HUES6 (cell line): ENCODE measurements at regions not wholly inside any gene's neighbourhood (a gene's known extent, or its start where the extent isn't known, plus 50 kb on each side); places are given as distances from the start of the nearest gene placed in this dataset.
"Not testable (repeated sequence)": the region's sequence is repeated elsewhere in the genome, so short reads cannot be mapped to it uniquely, and the experiment has no call there.

ENCODE experiments used
- H3K27ac ChIP-seq: 2 replicates; pipeline ENCODE4 v1.7.0; 2013; ENCODE audit warnings: low read depth, mild to moderate bottlenecking, low read length, inconsistent platforms
- H3K27me3 ChIP-seq: 2 replicates; pipeline ENCODE4 v1.6.1; 2013; ENCODE audit warnings: low read length; ENCODE audit not compliant: control insufficient read depth, insufficient read depth
- H3K36me3 ChIP-seq: 2 replicates; pipeline ENCODE4 v1.6.1; 2013; ENCODE audit warnings: low read length; ENCODE audit not compliant: control insufficient read depth, insufficient read depth
- H3K4me1 ChIP-seq: 2 replicates; pipeline ENCODE4 v1.6.1; 2013; ENCODE audit warnings: low read length; ENCODE audit not compliant: control insufficient read depth, insufficient read depth
- H3K4me3 ChIP-seq: 2 replicates; pipeline ENCODE4 v1.5.1; 2013; ENCODE audit warnings: low read depth, low read length
- H3K9ac ChIP-seq: one replicate; pipeline ENCODE4 v1.6.1; 2013; ENCODE audit warnings: mild to moderate bottlenecking, low read length
- H3K9me3 ChIP-seq: 2 replicates; pipeline ENCODE4 v1.6.1; 2013; ENCODE audit warnings: low read depth, low read length; ENCODE audit not compliant: control insufficient read depth, insufficient read depth

DNA sequence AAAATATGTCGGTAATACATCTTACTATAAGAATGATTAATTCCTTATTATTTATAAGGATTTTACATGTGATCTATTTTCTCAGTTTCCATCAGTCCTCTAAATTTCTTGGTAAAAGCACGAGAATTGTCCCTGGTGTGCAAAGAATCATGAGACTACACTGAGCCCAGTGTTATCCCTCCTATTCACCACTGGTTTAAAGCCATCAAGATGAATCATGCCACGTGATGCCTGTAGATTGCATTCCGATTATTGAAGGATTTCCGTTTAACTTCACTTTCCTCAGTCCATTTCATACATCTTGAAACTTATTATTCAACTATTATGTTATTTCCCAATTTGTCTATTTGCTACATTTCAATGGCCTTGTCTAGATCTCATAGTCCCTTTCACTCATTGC, 601.9 kb downstream of the GALC start:
- Histone ChIP-seq H3K9ac (no peak overlapping the region), H3K36me3 (no peaks in the 10 kb centered on the region), H3K4me1 (no peaks in the 10 kb centered on the region), H3K27me3 (no peaks in the 10 kb centered on the region), H3K4me3 (no peak overlapping the region), H3K9me3 (no peaks in the 10 kb centered on the region), H3K27ac (no peak overlapping the region)

DNA sequence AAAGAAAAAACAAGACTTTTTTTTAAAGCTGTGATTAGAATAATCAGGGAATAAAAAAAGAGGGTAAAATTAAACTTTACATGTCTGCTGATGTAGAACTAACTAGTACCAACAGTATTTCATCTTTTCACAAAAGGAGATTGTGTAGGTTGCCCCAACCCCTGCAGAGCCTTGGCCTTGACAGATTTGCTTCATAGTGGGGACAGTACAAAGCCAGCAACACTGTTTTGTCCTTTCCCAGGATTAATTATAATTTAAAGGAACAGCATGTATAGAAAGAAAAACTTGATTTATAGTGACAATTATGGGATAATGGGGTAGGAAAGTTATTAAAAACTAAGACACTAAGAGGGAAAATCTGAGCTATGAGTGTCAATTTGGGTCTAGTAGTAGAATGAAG, 604.0 kb downstream of the GALC start:
- H3K4me3 ChIP-seq: no peak overlapping the region
- no peak overlapping the region for H3K9ac ChIP-seq
- H3K27me3 ChIP-seq: no peaks in the 10 kb centered on the region
- H3K27ac ChIP-seq: no peak overlapping the region
- no peaks in the 10 kb centered on the region for H3K9me3 ChIP-seq
- no peaks in the 10 kb centered on the region for H3K4me1 ChIP-seq
- no peaks in the 10 kb centered on the region for H3K36me3 ChIP-seq

DNA sequence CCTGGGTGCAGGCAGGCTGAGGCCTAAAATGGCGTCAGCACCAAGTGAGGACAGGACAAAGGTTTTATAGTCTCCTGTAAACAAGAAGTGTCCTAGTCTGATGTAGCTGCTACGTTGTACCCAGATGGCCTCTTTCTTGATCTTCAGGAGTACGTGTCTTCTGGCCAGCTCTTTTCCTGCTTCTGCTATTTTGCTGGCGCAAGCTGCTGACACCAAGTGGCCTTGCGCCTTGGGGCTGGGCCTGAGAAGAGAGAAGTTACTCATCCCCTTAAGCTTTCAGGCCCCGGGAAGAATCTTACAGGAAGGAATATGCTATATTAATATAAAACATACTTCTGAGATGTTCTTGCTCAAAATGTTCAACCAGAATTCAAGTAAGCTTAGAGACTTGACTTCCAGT, 605.2 kb downstream of the GALC start:
- no peak overlapping the region for H3K27ac ChIP-seq
- H3K4me1 ChIP-seq: no peaks in the 10 kb centered on the region
- no peaks in the 10 kb centered on the region for H3K27me3 ChIP-seq
- no peak overlapping the region for H3K4me3 ChIP-seq
- H3K9ac ChIP-seq: no peak overlapping the region
- H3K36me3 ChIP-seq: no peaks in the 10 kb centered on the region
- no peaks in the 10 kb centered on the region; the same call in 1 of the 2 replicates for H3K9me3 ChIP-seq

DNA sequence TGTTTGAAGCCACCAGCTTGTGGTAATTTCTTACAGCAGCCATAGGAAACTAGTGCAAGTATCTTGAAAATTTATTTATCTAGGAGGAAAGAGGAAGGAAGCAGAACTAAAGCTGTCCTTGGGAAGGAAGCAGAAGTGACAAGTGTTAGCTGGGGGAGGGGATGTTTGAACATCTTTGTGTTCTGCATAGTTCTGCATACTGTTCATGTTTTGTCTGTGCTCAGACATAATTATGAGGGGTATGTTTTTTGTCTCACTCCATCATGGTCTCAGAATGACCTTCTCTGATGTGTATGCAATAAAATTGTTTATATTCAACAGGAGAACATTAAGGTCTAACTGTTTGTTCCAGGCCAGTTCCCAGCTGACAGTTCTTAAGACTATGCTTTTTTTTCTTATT, 606.5 kb downstream of the GALC start:
- no peak overlapping the region for H3K9ac ChIP-seq

DNA sequence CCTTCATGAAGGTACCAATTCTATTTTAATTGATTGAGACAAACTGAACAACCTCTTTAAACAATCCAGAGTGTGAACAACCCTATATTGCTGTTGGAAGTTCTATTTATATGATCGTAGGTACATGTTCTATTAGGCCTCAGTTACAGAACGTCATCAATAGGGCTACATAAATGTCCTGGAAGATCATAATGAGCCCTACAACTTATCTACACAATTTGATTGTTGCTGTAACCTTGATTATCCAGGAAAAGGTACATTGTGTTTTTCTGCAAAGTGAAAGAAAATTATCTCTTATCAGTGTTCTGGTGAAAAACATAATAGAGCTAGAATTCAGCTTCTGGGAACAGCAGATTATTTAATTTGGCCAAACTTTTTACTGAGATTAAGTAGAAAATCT, 612.9 kb downstream of the GALC start:
- Histone ChIP-seq H3K9me3 (peaks cover 3% of the 10 kb centered on the region; the same call in 1 of the 2 replicates), H3K27ac (no peak overlapping the region), H3K36me3 (no peaks in the 10 kb centered on the region), H3K4me1 (no peaks in the 10 kb centered on the region), H3K4me3 (no peak overlapping the region), H3K27me3 (no peaks in the 10 kb centered on the region), H3K9ac (no peak overlapping the region)

More for the DNA sequence above, 606.5 kb downstream of the GALC start:
- H3K9me3 ChIP-seq: peaks cover 3% of the 10 kb centered on the region; the same call in 1 of the 2 replicates
- no peaks in the 10 kb centered on the region for H3K4me1 ChIP-seq
- H3K4me3 ChIP-seq: no peak overlapping the region
- H3K27ac ChIP-seq: no peak overlapping the region
- no peaks in the 10 kb centered on the region for H3K36me3 ChIP-seq
- H3K27me3 ChIP-seq: no peaks in the 10 kb centered on the region

DNA sequence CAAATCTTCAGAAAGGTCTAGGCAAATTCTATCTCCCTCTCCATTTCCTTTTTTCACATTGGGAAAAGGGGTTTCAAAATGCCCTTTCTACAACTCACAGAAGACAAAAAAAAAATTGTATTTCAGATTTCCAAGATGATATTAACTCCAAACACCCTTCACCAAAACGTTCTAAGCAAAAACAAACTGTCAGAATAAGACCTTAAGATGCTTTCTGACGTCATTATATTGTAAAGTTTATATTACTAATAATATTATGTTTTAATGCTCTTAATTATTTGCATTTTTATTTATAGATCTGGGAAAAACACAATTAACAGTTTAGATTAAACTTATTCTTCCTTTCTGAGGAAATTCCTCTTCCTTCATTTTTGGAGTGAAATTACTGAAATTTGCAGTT, 624.2 kb downstream of the GALC start:
- Histone ChIP-seq H3K4me1 (no peaks in the 10 kb centered on the region), H3K4me3 (no peak overlapping the region), H3K27ac (no peak overlapping the region), H3K9me3 (no peaks in the 10 kb centered on the region), H3K9ac (no peak overlapping the region), H3K36me3 (no peaks in the 10 kb centered on the region), H3K27me3 (no peaks in the 10 kb centered on the region)

DNA sequence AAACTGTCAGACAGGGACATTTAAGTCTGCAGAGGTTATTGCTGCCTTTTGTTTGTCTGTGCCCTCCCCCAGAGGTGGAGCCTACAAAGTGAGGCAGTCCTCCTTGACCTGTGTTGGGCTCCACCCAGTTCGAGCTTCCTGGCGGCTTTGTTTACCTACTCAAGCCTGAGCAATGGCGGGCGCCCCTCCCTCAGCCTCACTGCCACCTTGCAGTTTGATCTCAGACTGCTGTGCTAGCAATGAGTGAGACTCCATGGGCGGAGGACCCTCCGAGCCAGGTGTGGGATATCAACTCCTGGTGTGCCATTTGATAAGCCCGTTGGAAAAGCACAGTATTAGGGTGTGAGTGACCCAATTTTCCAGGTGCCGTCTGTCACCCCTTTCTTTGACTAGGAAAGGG, 632.7 kb downstream of the GALC start:
- H3K9me3 ChIP-seq, H3K9ac ChIP-seq, H3K27ac ChIP-seq, H3K4me1 ChIP-seq, H3K36me3 ChIP-seq, H3K27me3 ChIP-seq, H3K4me3 ChIP-seq: not testable (repeated sequence)

DNA sequence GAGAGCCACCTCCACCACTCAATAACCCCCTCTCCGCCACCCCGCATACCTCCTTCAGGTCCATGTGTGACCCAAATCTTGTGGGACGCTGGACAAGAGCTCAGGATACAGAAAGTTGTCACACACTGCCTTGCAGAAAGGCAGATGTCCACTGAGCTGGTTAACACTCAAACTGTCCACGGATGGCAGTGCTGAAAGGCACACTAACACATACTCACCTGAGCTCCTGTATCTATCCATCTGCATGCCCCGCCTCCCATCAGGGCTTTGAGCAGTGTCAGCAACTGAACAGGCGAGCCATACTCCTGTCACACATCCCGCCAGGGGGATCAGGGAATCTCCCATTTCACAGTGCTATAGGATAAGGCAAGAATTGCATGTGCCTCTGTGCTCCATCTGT, 642.0 kb downstream of the GALC start:
- no peaks in the 10 kb centered on the region for H3K4me1 ChIP-seq
- no peak overlapping the region for H3K4me3 ChIP-seq
- no peaks in the 10 kb centered on the region for H3K36me3 ChIP-seq
- H3K9ac ChIP-seq: no peak overlapping the region
- no peaks in the 10 kb centered on the region for H3K27me3 ChIP-seq
- H3K27ac ChIP-seq: no peak overlapping the region
- H3K9me3 ChIP-seq: peaks cover 4% of the 10 kb centered on the region; the same call in 1 of the 2 replicates

DNA sequence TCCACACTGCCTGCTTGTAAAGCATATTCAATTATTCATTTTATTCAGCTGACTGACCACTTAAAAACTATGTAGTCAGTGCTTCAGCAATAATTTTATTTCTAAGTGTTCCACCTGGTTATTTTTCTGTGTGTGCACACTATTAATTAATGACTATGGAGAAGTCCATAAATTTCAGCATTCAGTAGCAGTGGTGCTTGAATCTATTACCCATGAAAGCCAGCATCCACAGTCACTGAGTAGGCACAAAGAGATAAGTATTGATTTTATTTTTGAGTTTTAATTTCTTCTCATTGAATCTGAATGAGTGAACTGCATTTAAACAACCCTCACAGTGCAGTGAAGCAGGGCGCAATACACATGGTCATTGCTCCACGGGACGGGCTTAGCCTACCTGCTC, 643.1 kb downstream of the GALC start:
- Histone ChIP-seq H3K4me3 (no peak overlapping the region), H3K4me1 (no peaks in the 10 kb centered on the region), H3K27ac (no peak overlapping the region), H3K36me3 (no peaks in the 10 kb centered on the region), H3K27me3 (no peaks in the 10 kb centered on the region), H3K9me3 (peaks cover 4% of the 10 kb centered on the region; the same call in 1 of the 2 replicates), H3K9ac (no peak overlapping the region)

DNA sequence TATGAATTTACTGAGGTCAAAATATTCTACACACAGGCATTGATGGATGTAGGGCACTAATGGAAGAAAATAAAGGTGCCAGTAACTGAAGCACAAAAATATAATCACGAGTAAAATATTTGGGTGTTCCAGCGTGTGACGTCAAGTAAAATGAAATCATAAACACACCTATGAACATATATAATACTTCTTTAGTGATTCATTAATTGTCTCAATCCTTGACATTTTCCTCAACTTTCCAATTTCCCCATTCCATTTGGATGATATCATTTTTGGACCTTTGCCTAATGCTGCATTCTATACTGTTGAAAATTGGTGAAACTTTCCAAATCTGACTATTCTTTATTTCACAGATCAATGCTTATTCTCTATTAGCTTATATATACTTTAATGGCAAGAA, 649.3 kb downstream of the GALC start:
- no peak overlapping the region for H3K9ac ChIP-seq
- H3K4me3 ChIP-seq: no peak overlapping the region
- no peak overlapping the region for H3K27ac ChIP-seq
- no peaks in the 10 kb centered on the region for H3K27me3 ChIP-seq
- H3K36me3 ChIP-seq: no peaks in the 10 kb centered on the region
- no peaks in the 10 kb centered on the region for H3K4me1 ChIP-seq
- H3K9me3 ChIP-seq: no peaks in the 10 kb centered on the region

DNA sequence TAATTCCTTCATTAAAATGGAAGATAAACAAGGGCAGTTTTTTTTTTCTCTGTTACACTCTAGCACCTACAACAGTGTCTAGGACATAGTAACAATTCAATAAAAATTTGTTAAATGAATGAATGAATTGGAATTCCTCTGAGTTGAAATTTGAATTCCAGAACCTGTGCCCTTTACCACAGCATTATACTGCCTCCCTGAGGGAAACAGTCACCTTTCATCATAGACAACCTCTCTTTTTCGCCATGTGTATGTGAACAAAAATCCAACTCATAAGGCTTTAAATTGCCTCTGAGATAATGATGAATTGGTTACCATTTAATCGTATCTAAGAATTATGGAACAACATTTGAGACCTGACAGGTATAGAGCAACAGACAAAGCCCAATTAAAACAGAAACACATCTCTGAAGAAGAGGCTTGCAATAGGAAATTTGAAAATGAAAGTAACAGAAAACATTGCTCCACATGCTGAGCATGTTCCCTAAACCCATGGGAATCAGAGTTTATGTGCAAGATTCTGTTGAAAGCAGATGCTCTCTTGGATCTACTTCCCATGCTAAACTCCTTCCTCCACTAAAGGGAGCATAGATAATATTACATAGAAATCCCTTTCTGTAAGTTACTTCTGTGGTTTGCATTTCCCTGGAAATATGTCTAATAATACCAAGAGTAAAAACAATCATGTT, 657.8 kb downstream of the GALC start:
- no peaks in the 10 kb centered on the region for H3K27me3 ChIP-seq
- H3K4me1 ChIP-seq: no peaks in the 10 kb centered on the region
- no peaks in the 10 kb centered on the region for H3K36me3 ChIP-seq
- no peak overlapping the region for H3K4me3 ChIP-seq
- no peaks in the 10 kb centered on the region; the same call in 1 of the 2 replicates for H3K9me3 ChIP-seq
- no peak overlapping the region for H3K27ac ChIP-seq
- no peak overlapping the region for H3K9ac ChIP-seq
